ENCODE measurements at regions not wholly inside any gene's neighbourhood (a gene's known extent, or its start where the extent isn't known, plus 50 kb on each side); places are given as distances from the start of the nearest gene placed in this dataset.
"Not testable (repeated sequence)": the region's sequence is repeated elsewhere in the genome, so short reads cannot be mapped to it uniquely, and the experiment has no call there.

GRCh38 chr3:40689837-40690236 lies 165.1 kb downstream of the ZNF621 start:
- Histone ChIP-seq H3K27me3 (no peaks in the 10 kb centered on the region), H3K9me3 (no peaks in the 10 kb centered on the region), H3K4me3 (ENCODE audit: low read depth, low read length) (no peak overlapping the region), H3K4me1 (no peaks in the 10 kb centered on the region), H3K36me3 (no peaks in the 10 kb centered on the region)
- no peak for DNase-seq
- TF ChIP-seq CTCF (IDR thresholded peaks at IDR 0.05; ENCODE audit: low read depth, low read length) = no peak

GRCh38 chr3:40690749-40691451 lies 166.1 kb downstream of the ZNF621 start:
- Histone ChIP-seq H3K9me3 (no peaks in the 10 kb centered on the region), H3K4me3 (ENCODE audit: low read depth, low read length) (no peak overlapping the region), H3K36me3 (no peaks in the 10 kb centered on the region), H3K27me3 (no peaks in the 10 kb centered on the region), H3K4me1 (no peaks in the 10 kb centered on the region)
- TF ChIP-seq CTCF (IDR thresholded peaks at IDR 0.05; ENCODE audit: low read depth, low read length) = no peak
- DNase-seq = no peak

GRCh38 chr3:40691452-40691861 lies 166.7 kb downstream of the ZNF621 start:
- Histone ChIP-seq H3K4me1 (no peaks in the 10 kb centered on the region), H3K36me3 (no peaks in the 10 kb centered on the region), H3K27me3 (no peaks in the 10 kb centered on the region), H3K4me3 (ENCODE audit: low read depth, low read length) (no peak overlapping the region), H3K9me3 (no peaks in the 10 kb centered on the region)
- DNase-seq = no peak
- TF ChIP-seq CTCF (IDR thresholded peaks at IDR 0.05; ENCODE audit: low read depth, low read length) = no peak

- H3K9me3 ChIP-seq = no peaks in the 10 kb centered on the region
- H3K4me1 ChIP-seq = no peaks in the 10 kb centered on the region
- H3K4me3 ChIP-seq (ENCODE audit: low read depth, low read length) = no peak overlapping the region
- no peak for TF ChIP-seq CTCF (IDR thresholded peaks at IDR 0.05; ENCODE audit: low read depth, low read length)
- DNase-seq = no peak
- H3K27me3 ChIP-seq = no peaks in the 10 kb centered on the region
- H3K36me3 ChIP-seq = no peaks in the 10 kb centered on the region
Measured at GRCh38 chr3:40695848-40696247, 171.1 kb downstream of the ZNF621 start.

GRCh38 chr3:40698611-40699010 lies 173.9 kb downstream of the ZNF621 start:
- not testable (repeated sequence) for H3K27me3 ChIP-seq; H3K36me3 ChIP-seq; DNase-seq; H3K9me3 ChIP-seq; H3K4me1 ChIP-seq; H3K4me3 ChIP-seq (ENCODE audit: low read depth, low read length)

GRCh38 chr3:40701016-40701588 lies 176.3 kb downstream of the ZNF621 start:
- no peaks in the 10 kb centered on the region for H3K27me3 ChIP-seq
- no peaks in the 10 kb centered on the region for H3K9me3 ChIP-seq
- H3K4me3 ChIP-seq (ENCODE audit: low read depth, low read length) = no peak overlapping the region
- no peaks in the 10 kb centered on the region for H3K4me1 ChIP-seq
- no peak for TF ChIP-seq CTCF (IDR thresholded peaks at IDR 0.05; ENCODE audit: low read depth, low read length)
- H3K36me3 ChIP-seq = no peaks in the 10 kb centered on the region
- no peak for DNase-seq
